ENCODE measurements at regions not wholly inside any gene's neighbourhood (a gene's known extent, or its start where the extent isn't known, plus 50 kb on each side); places are given as distances from the start of the nearest gene placed in this dataset.

DNA sequence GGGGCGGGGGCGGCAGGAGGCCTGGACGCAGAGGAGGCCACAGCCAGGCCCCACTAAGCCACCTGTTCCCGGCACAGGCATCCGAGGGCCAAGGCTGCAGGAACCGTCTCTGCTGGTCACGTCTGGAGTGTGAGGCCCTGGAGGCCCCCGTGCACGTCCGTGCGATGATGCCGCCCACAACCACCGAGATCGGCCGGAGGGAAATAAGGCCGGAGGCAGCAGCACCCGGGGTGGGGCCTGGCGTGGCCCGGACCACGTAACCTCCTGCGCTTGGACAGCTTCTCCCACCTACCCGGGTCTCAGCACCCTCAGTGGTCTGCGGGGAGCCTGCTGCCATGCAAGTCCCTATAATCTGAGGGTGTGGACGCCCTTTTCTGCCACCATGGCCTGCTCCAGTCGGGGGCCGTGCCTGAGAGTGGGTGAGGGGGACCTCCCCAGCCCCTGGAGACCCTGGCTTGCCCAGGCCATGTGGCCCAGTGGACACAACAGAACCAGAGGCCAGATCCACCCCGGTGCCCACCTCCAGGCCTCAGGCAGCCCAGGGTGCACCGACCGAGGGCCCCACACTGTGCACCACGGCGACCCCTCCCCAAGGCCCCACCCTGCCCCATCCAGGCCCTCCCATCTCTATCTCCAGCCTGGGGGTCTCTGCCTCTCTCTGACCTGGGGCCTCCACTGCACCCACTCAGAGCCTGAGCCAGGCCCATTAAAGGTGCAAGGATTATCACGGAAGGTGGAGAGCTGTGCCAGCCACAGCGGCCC, 83.1 kb downstream of the PDGFA start:
- no peak for DNase-seq
- Histone ChIP-seq H3K36me3 (no peaks in the 10 kb centered on the region), H3K4me3 (no peak overlapping the region), H3K27ac (peak overlapping the region in 1 of 4 donors; percentile 82), H3K4me1 (peaks cover 14 to 28% (median 16%) of the 10 kb centered on the region in 3 donors), H3K9me3 (no peaks in the 10 kb centered on the region), H3K27me3 (peaks cover 0 to 6% (median 0%) of the 10 kb centered on the region in 4 donors)
- WGBS, 2 donors: 44 to 56% methylated on average over 8 to 19 of the region's 33 CpGs
- TF ChIP-seq POLR2A (IDR thresholded peaks at IDR 0.05): no peak
- TF ChIP-seq CTCF (IDR thresholded peaks at IDR 0.05): no peak
- intact Hi-C loops (cut with DNase I): no loop called here

DNA sequence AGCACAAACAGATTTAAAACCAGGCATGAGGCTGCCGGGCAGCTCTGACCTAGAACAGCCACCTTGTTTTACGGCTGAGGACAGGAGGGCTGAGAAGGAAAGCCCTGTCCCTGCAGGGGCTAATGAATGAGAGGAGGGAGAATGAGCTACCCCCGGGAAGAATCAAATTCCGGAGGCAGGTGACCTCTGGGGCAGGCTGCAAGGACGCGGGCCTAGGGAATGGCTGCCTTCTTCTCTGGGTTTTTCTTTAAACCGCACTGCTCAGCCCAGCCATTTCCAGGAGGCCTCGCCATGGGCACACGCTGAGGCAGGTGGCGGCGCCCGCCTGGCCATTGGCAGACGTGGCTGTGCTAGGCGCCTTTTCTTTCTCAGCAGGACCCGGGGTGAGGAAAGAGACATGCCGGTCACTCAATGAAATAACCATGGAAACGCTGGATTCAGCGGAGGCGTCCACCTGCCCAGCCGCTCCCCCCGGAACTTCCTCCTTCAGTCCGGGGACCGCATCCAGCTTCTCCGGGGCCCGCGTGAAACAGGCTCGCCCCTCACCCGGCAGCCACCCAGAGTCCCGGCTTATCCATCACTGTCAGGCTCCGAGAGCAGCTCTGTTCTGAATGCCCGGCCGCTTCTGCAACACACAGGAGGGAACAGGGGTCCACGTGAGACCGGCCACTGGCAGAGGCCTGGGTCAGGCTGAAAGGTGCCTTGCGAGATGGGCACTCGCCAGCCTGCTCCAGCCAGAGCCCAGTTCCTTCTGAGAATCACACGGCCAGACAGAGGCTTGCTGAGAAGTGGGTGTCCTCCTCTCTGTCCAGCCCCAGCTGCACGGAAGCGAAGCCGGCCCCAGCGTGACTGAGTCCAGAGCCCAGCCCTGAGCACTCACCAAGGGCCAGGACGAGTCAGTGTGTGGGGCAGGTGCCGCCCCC, 82.1 kb downstream of the PDGFA start:
- intact Hi-C loops (cut with DNase I): no loop called here
- no peak for TF ChIP-seq POLR2A (IDR thresholded peaks at IDR 0.05)
- TF ChIP-seq CTCF (IDR thresholded peaks at IDR 0.05): no peak
- Histone ChIP-seq H3K4me3 (no peak overlapping the region), H3K4me1 (peaks cover 14 to 23% (median 16%) of the 10 kb centered on the region in 3 donors), H3K27me3 (peaks cover 0 to 6% (median 0%) of the 10 kb centered on the region in 4 donors), H3K36me3 (no peaks in the 10 kb centered on the region), H3K9me3 (no peaks in the 10 kb centered on the region), H3K27ac (no peak overlapping the region)
- no peak for DNase-seq
- 86 to 90% methylated on average over 7 to 13 of the region's 43 CpGs for WGBS, 2 donors

- 71% methylated on average over 3 of the region's 7 CpGs; no CpG with 5 or more reads in 1 of the 2 donors for WGBS, 2 donors
- Histone ChIP-seq H3K4me3 (no peak overlapping the region), H3K4me1 (peaks cover 14 to 23% (median 16%) of the 10 kb centered on the region in 3 donors), H3K9me3 (no peaks in the 10 kb centered on the region), H3K27ac (no peak overlapping the region), H3K36me3 (no peaks in the 10 kb centered on the region), H3K27me3 (peaks cover 0 to 3% (median 0%) of the 10 kb centered on the region in 4 donors)
- no peak for TF ChIP-seq CTCF (IDR thresholded peaks at IDR 0.05)
- no peak for DNase-seq
- intact Hi-C loops (cut with DNase I): no loop called here
Measured at GRCh38 chr7:438361-438760, 81.3 kb downstream of the PDGFA start.

- intact Hi-C loops (cut with DNase I): no loop called here
- H3K27me3 ChIP-seq: no peaks in the 10 kb centered on the region
- TF ChIP-seq CTCF (IDR thresholded peaks at IDR 0.05) (no peak), POLR2A (IDR thresholded peaks at IDR 0.05) (no peak)
- peaks cover 14 to 23% (median 16%) of the 10 kb centered on the region in 3 donors for H3K4me1 ChIP-seq
- H3K27ac ChIP-seq: no peak overlapping the region
- DNase-seq: no peak
- H3K4me3 ChIP-seq: no peak overlapping the region
- no peaks in the 10 kb centered on the region for H3K9me3 ChIP-seq
- 86% methylated on average over 6 of the region's 14 CpGs; no CpG with 5 or more reads in 1 of the 2 donors for whole genome bisulfite sequencing, 2 donors
- no peaks in the 10 kb centered on the region for H3K36me3 ChIP-seq
Measured at GRCh38 chr7:438916-439315, 80.7 kb downstream of the PDGFA start.
